ENCODE measurements at regions not wholly inside any gene's neighbourhood (a gene's known extent, or its start where the extent isn't known, plus 50 kb on each side); places are given as distances from the start of the nearest gene placed in this dataset.

DNA sequence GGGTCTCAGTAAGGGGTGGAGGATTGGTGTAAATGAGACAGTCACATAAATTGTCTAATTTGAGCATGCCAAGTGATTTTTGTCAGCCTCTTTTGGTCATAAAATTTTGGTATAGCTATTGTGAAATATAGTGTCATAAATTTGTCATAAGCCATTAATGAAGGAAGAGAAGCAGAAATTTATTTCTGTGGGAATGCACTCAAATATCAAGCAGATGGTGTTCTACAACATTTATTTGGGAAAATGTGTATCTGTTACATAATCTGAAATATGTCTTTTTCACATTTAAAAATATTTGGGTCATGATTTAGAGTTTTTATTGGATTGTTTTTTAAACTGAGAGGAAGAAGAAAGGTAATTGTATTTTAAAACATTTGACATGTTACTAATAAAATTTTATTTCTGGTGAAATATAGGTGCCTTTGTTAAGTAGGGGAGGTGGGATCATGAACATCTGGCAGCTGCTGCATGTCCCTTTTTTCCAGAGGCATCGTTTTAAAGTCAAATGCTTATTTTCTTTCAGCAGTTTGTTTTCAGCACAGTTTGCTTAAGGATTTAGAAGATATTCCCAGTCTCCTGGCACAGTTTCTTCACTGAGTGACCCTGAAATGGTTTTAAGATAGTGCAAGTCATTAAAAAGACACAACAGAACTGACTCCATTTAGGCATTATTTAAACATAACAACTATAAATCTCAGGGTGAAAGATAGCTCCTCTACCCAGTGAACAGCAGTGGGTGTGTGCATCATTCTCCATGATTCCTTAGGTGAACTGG, 371.7 kb downstream of the SNAPC1 start:
- no peak overlapping the region for H3K4me3 ChIP-seq (ENCODE audit: low read depth, low read length)
- DNase-seq (ENCODE audit: low read depth), result no peak
- no peak for TF ChIP-seq CTCF (IDR thresholded peaks at IDR 0.05; ENCODE audit: insufficient read depth, low read length)

GRCh38 chr14:62138593-62138992, 376.4 kb downstream of the SNAPC1 start:
- H3K4me3 ChIP-seq (ENCODE audit: low read depth, low read length), result no peak overlapping the region
- TF ChIP-seq CTCF (IDR thresholded peaks at IDR 0.05; ENCODE audit: insufficient read depth, low read length), result no peak
- no peak for DNase-seq (ENCODE audit: low read depth)

- DNase-seq (ENCODE audit: low read depth), result no peak
- no peak overlapping the region for H3K4me3 ChIP-seq (ENCODE audit: low read depth, low read length)
Observed at GRCh38 chr14:62141139-62141538, 378.9 kb downstream of the SNAPC1 start.

GRCh38 chr14:62143245-62143644, 381.0 kb downstream of the SNAPC1 start:
- H3K4me3 ChIP-seq (ENCODE audit: low read depth, low read length), result no peak overlapping the region
- TF ChIP-seq CTCF (IDR thresholded peaks at IDR 0.05; ENCODE audit: insufficient read depth, low read length), result no peak
- peak; percentile 84 for DNase-seq (ENCODE audit: low read depth)

More at GRCh38 chr14:62141139-62141538, 378.9 kb downstream of the SNAPC1 start:
- TF ChIP-seq CTCF (IDR thresholded peaks at IDR 0.05; ENCODE audit: insufficient read depth, low read length), result no peak

- DNase-seq (ENCODE audit: low read depth), result peak; percentile 19
- no peak for TF ChIP-seq CTCF (IDR thresholded peaks at IDR 0.05; ENCODE audit: insufficient read depth, low read length)
- no peak overlapping the region for H3K4me3 ChIP-seq (ENCODE audit: low read depth, low read length)
Observed at GRCh38 chr14:62144863-62145262, 382.6 kb downstream of the SNAPC1 start.

DNA sequence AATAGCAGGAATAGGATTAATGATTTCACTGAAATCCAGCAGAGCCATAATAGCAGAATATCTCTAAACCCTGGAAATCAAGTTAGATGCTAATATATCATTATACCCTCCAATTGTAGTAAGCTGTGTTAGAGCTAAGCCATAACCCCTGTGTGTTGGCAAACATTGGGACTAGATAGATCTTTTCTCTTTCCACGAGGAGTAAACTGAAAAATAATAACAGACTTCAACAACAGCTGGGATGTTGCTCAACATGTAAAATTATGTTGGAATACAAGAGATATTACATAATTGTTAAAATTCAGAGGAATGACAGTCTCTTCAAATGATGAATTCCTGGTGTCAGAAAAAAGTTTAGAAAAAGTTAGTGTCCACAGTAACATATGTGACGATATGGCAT, 383.8 kb downstream of the SNAPC1 start:
- no peak for DNase-seq (ENCODE audit: low read depth)
- no peak for TF ChIP-seq CTCF (IDR thresholded peaks at IDR 0.05; ENCODE audit: insufficient read depth, low read length)
- no peak overlapping the region for H3K4me3 ChIP-seq (ENCODE audit: low read depth, low read length)

GRCh38 chr14:62156052-62156451, 393.8 kb downstream of the SNAPC1 start:
- no peak for DNase-seq (ENCODE audit: low read depth)
- no peak overlapping the region for H3K4me3 ChIP-seq (ENCODE audit: low read depth, low read length)
- no peak for TF ChIP-seq CTCF (IDR thresholded peaks at IDR 0.05; ENCODE audit: insufficient read depth, low read length)

Data from fibroblast of the aortic adventitia (primary cell).